A673 (cell line): ENCODE measurements at regions not wholly inside any gene's neighbourhood (a gene's known extent, or its start where the extent isn't known, plus 50 kb on each side); places are given as distances from the start of the nearest gene placed in this dataset.
A peak's percentile ranks its signal among the peaks of the same experiment; 100 is the strongest.
"Not testable (repeated sequence)": the region's sequence is repeated elsewhere in the genome, so short reads cannot be mapped to it uniquely, and the experiment has no call there.

ENCODE experiments used
- BruUV-seq: library from RNA; stranded (reverse); fragments of 400-500 nt; replicated peaks from 2 replicates; lab custom pipeline; 2021; lab: Mats Ljungman, UMichigan
- CTCF ChIA-PET: fragments of 300-600 bp; sonication (Branson Sonifier 250); formaldehyde crosslinking; loops from one replicate; lab custom pipeline; 2022; ENCODE audit warnings: antibody characterized with exemption; lab: Charles Lee
- POLR2A ChIA-PET: fragments of 300-600 bp; sonication (Branson Sonifier 250); formaldehyde crosslinking; loops from one replicate; lab custom pipeline; 2022; ENCODE audit warnings: antibody characterized with exemption; ENCODE audit not compliant: low non-redundant PET; lab: Charles Lee
- DNase-seq: peaks from one replicate; pipeline ENCODE4 v3.0.0-alpha.2; 2015; ENCODE audit warnings: low spot score
- H3K27ac ChIP-seq: fragments of 200-600 bp; sonication (generic); 2 replicates; pipeline ENCODE4 v1.5.1; 2016; ENCODE audit warnings: mixed run types, low read depth, mild to moderate bottlenecking, mixed read lengths, antibody characterized with exemption, low read length; ENCODE audit not compliant: poor library complexity, severe bottlenecking
- H3K27me3 ChIP-seq: fragments of 200-600 bp; sonication (generic); replicated peaks from 2 replicates; pipeline ENCODE4 v1.6.1; 2017; ENCODE audit warnings: mixed run types, low read depth, mild to moderate bottlenecking, mixed read lengths, antibody characterized with exemption, low read length; ENCODE audit not compliant: insufficient read depth, poor library complexity
- H3K36me3 ChIP-seq: fragments of 200-600 bp; sonication (generic); 2 replicates; pipeline ENCODE4 v1.6.1; 2016; ENCODE audit warnings: mixed run types, mild to moderate bottlenecking, mixed read lengths, antibody characterized with exemption, low read length; ENCODE audit not compliant: insufficient read depth, poor library complexity, severe bottlenecking
- H3K4me1 ChIP-seq: fragments of 200-600 bp; sonication (generic); 2 replicates; pipeline ENCODE4 v1.6.1; 2017; ENCODE audit warnings: mixed run types, mild to moderate bottlenecking, mixed read lengths, antibody characterized with exemption, low read length; ENCODE audit not compliant: insufficient read depth, poor library complexity, severe bottlenecking
- H3K4me3 ChIP-seq: fragments of 200-600 bp; sonication (generic); 2 replicates; pipeline ENCODE4 v1.5.1; 2016; ENCODE audit warnings: low read depth, mixed run types, mild to moderate bottlenecking, mixed read lengths, low read length; ENCODE audit not compliant: poor library complexity, severe bottlenecking
- H3K9me3 ChIP-seq: fragments of 200-600 bp; sonication (generic); 2 replicates; pipeline ENCODE4 v1.6.1; 2016; ENCODE audit warnings: mixed run types, low read depth, mild to moderate bottlenecking, mixed read lengths, antibody characterized with exemption, low read length; ENCODE audit not compliant: poor library complexity, severe bottlenecking
- CTCF ChIP-seq: fragments of 300-800, 200-600 bp; sonication (generic); conservative IDR thresholded peaks from 2 replicates; pipeline ENCODE4 v1.5.1; 2017; ENCODE audit warnings: low read depth, mild to moderate bottlenecking, antibody characterized with exemption, low read length, moderate library complexity, mixed read lengths
- EZH2 ChIP-seq: fragments of 200-600 bp; sonication (generic); IDR thresholded peaks from 2 replicates; pipeline ENCODE4 v1.6.1; 2017; ENCODE audit warnings: borderline replicate concordance, low read depth, mild to moderate bottlenecking, mixed read lengths, antibody characterized with exemption, low read length; ENCODE audit not compliant: poor library complexity, severe bottlenecking
- intact Hi-C: fragments of 100-400 bp; cut with micrococcal nuclease; formaldehyde crosslinking; loops from one replicate; pipeline ENCODE4 v1.10.0; 2022; ENCODE audit not compliant: unreplicated experiment

- Histone ChIP-seq H3K36me3 (no peaks in the 10 kb centered on the region), H3K9me3 (no peaks in the 10 kb centered on the region), H3K27ac (no peak overlapping the region), H3K27me3 (peaks cover 8% of the 10 kb centered on the region), H3K4me1 (no peaks in the 10 kb centered on the region), H3K4me3 (no peak overlapping the region)
- intact Hi-C loops, result no loop called here
- CTCF ChIA-PET, result interaction anchor here (0.6 to 1.2 kb wide), 2 partner anchors 15 to 158 kb away, joined by 3 to 5 read pairs; no protein-coding TSS in a partner anchor
- TF ChIP-seq EZH2 (no peak), CTCF (peak; percentile 66)
- peak; percentile 72 for DNase-seq
- POLR2A ChIA-PET, result no interaction called here
- no TSS peak for BruUV-seq
Measured at GRCh38 chr10:15427843-15428414, 56.8 kb upstream of the FAM171A1 start.

GRCh38 chr10:15426558-15426957 lies 55.5 kb upstream of the FAM171A1 start:
- H3K4me3 ChIP-seq, result no peak overlapping the region
- BruUV-seq, result no TSS peak
- no peaks in the 10 kb centered on the region for H3K4me1 ChIP-seq
- H3K27ac ChIP-seq, result no peak overlapping the region
- TF ChIP-seq EZH2 (no peak), CTCF (no peak)
- no peaks in the 10 kb centered on the region for H3K27me3 ChIP-seq
- H3K36me3 ChIP-seq, result no peaks in the 10 kb centered on the region
- H3K9me3 ChIP-seq, result no peaks in the 10 kb centered on the region
- CTCF ChIA-PET, result interaction anchor here (0.6 kb wide), 1 partner anchor 555 kb away, joined by 3 read pairs; no protein-coding TSS in a partner anchor
- intact Hi-C loops, result no loop called here
- POLR2A ChIA-PET, result no interaction called here
- no peak for DNase-seq

GRCh38 chr10:15426115-15426514 lies 55.0 kb upstream of the FAM171A1 start:
- intact Hi-C loops, result no loop called here
- Histone ChIP-seq H3K36me3 (no peaks in the 10 kb centered on the region), H3K9me3 (no peaks in the 10 kb centered on the region), H3K27me3 (no peaks in the 10 kb centered on the region), H3K27ac (no peak overlapping the region), H3K4me3 (no peak overlapping the region), H3K4me1 (no peaks in the 10 kb centered on the region)
- no peak for DNase-seq
- ChIA-PET CTCF (no interaction called here), POLR2A (no interaction called here)
- TF ChIP-seq EZH2, result no peak
- no TSS peak for BruUV-seq

- POLR2A ChIA-PET, CTCF ChIA-PET, BruUV-seq, H3K27ac ChIP-seq, H3K36me3 ChIP-seq, H3K4me1 ChIP-seq, DNase-seq, H3K27me3 ChIP-seq, H3K4me3 ChIP-seq, intact Hi-C loops, H3K9me3 ChIP-seq: not testable (repeated sequence)
Measured at GRCh38 chr10:15421875-15422274, 50.8 kb upstream of the FAM171A1 start.
